Heart right ventricle (tissue), 16 donors: ENCODE measurements at regions not wholly inside any gene's neighbourhood (a gene's known extent, or its start where the extent isn't known, plus 50 kb on each side); places are given as distances from the start of the nearest gene placed in this dataset.

Source experiments
- ATAC-seq, 8 donors: fragments of 200-7000 bp; cut with Tn5 transposase; one replicate each; pipeline ENCODE4 v1.9.1; 2020; ENCODE audit warnings: mild to moderate bottlenecking in 8 of 8, moderate library complexity in 8 of 8, moderate number of reproducible peaks in 1 of 8
- DNase-seq, 2 donors: peaks; one replicate each; pipeline ENCODE4 v3.0.0-alpha.2; 2020
- H3K27ac ChIP-seq, 10 donors: fragments of 200-600 bp; sonication (generic) in 2 of 10; one replicate each; pipeline versions ENCODE4 v1.5.0 to v1.8.0; 2020 to 2022; ENCODE audit warnings: mild to moderate bottlenecking in 3 of 10
- H3K27me3 ChIP-seq, 7 donors: fragments of 200-600 bp; one replicate each; pipeline ENCODE4 v1.8.0; 2021 to 2022; ENCODE audit warnings: mild to moderate bottlenecking in 2 of 7
- H3K36me3 ChIP-seq, 9 donors: fragments of 200-600 bp; sonication (generic) in 1 of 9; one replicate each; pipeline versions ENCODE4 v1.5.0 to v1.8.0; 2020 to 2022; ENCODE audit warnings: mild to moderate bottlenecking in 2 of 9
- H3K4me1 ChIP-seq, 9 donors: fragments of 200-600 bp; sonication (generic) in 1 of 9; one replicate each; pipeline versions ENCODE4 v1.5.0 to v1.8.0; 2020 to 2022; ENCODE audit warnings: mild to moderate bottlenecking in 4 of 9
- H3K4me3 ChIP-seq, 10 donors: fragments of 200-600 bp; sonication (generic) in 2 of 10; one replicate each; pipeline versions ENCODE4 v1.5.0 to v1.8.0; 2020 to 2022; ENCODE audit warnings: mild to moderate bottlenecking in 7 of 10, moderate library complexity in 2 of 10
- H3K9me3 ChIP-seq, 11 donors: fragments of 200-600 bp in 10 of 11; sonication (generic) in 2 of 11; one replicate each; pipeline versions ENCODE4 v1.5.0 to v1.8.0; 2013 to 2022; ENCODE audit warnings: mild to moderate bottlenecking in 2 of 11, control low read depth in 1 of 11, moderate library complexity in 1 of 11
- CTCF ChIP-seq, 9 donors: fragments of 200-600 bp; sonication (generic) in 2 of 9; IDR thresholded peaks; one replicate each; pipeline versions ENCODE4 v1.5.0 to v1.8.0; 2021 to 2022; ENCODE audit warnings: antibody characterized with exemption in 9 of 9, mild to moderate bottlenecking in 5 of 9, moderate library complexity in 1 of 9
- WGBS, 2 donors: extraction: QIAGEN DNeasy Blood & Tissue Kit; methylation state at CpG; one replicate each; pipeline ENCODE4 v1.1.7; 2013; ENCODE audit warnings: inconsistent platforms in 1 of 2; 5-methylcytosine and 5-hydroxymethylcytosine counted together
- intact Hi-C, 10 donors: fragments of 100-400 bp; cut with DNase I; formaldehyde crosslinking; loops; one replicate each; pipeline versions ENCODE4 v1.11.1 to v1.14.2; 2022
- donor health status: Arrhythmogenic right ventricular cardiomyopathy.
- donor health status: ischemic (EF 13 %, LVEDD 7.1; RV severe dilation, severe dysfunction).
- donor health status: healthy with polysubstance abuse.
- donor health status: DM: no; HTN: yes; CAD: no.
- donor health status: DM: no; HTN: no; CAD: no.
- donor health status: ischemic (EF 25% LVEDD 6.9; RV normal size, moderate dysfunction).
- donor health status: ischemic (EF 25% LVEDD 5.7; RV mildly dilated, moderate dysfunction).
- donor health status: healthy.
- donor health status: DM: yes; HTN: yes; CAD: no.
- donor health status: Ischemic cardiomyopathy.
- donor health status: ischemic (EF 35%, LVEDD 5.7; RV mildly dilated, moderate dysfunction).
- donor health status: nonischemic (EF 11% LVEDD 7.7; RV severe dilation, severe dysfunction).
- donor health status: DM: yes; HTN: yes; CAD: no.
- donor health status: PGD.
- donor health status: ischemic (EF 29% LVEDD 5.4; RV normal size, mild dysfunction).
- donor health status: nonischemic (EF 23%, LVEDD 6.1; RV moderate dilation, normal function).

GRCh38 chr18:29176681-29177080, 999.8 kb upstream of the CDH2 start:
- no peaks in the 10 kb centered on the region for H3K27me3 ChIP-seq
- no peak for TF ChIP-seq CTCF (IDR thresholded peaks at IDR 0.05)
- no peaks in the 10 kb centered on the region for H3K9me3 ChIP-seq
- 86 to 93% methylated on average over 1 of the region's 1 CpG for WGBS, 2 donors
- no peaks in the 10 kb centered on the region for H3K36me3 ChIP-seq
- H3K27ac ChIP-seq: no peak overlapping the region
- peaks cover 0 to 6% (median 0%) of the 10 kb centered on the region in 9 donors for H3K4me1 ChIP-seq
- no peak for ATAC-seq
- no peak for DNase-seq
- no peak overlapping the region for H3K4me3 ChIP-seq
- intact Hi-C loops: no loop called here

- 55 to 60% methylated on average over 3 of the region's 3 CpGs for WGBS, 2 donors
- no peak overlapping the region for H3K4me3 ChIP-seq
- H3K4me1 ChIP-seq: no peaks in the 10 kb centered on the region
- no peaks in the 10 kb centered on the region for H3K36me3 ChIP-seq
- no peak for DNase-seq
- no peak for ATAC-seq
- no peak for TF ChIP-seq CTCF (IDR thresholded peaks at IDR 0.05)
- no peaks in the 10 kb centered on the region for H3K9me3 ChIP-seq
- no peak overlapping the region for H3K27ac ChIP-seq
- no peaks in the 10 kb centered on the region for H3K27me3 ChIP-seq
- intact Hi-C loops: no loop called here
These were observed 998.0 kb upstream of the CDH2 start for GRCh38 chr18:29174891-29175290.

- WGBS, 2 donors: 51 to 54% methylated on average over 1 of the region's 1 CpG
- Histone ChIP-seq H3K4me1 (no peaks in the 10 kb centered on the region), H3K36me3 (no peaks in the 10 kb centered on the region), H3K9me3 (peaks cover 0 to 4% (median 0%) of the 10 kb centered on the region in 11 donors), H3K27me3 (no peaks in the 10 kb centered on the region), H3K4me3 (no peak overlapping the region), H3K27ac (no peak overlapping the region)
- ATAC-seq: no peak
- no peak for DNase-seq
- no peak for TF ChIP-seq CTCF (IDR thresholded peaks at IDR 0.05)
- intact Hi-C loops: no loop called here
These were observed 995.8 kb upstream of the CDH2 start for GRCh38 chr18:29172756-29173067.

GRCh38 chr18:29171892-29172755, 995.2 kb upstream of the CDH2 start:
- intact Hi-C loops: no loop called here
- no peak for ATAC-seq
- H3K27me3 ChIP-seq: no peaks in the 10 kb centered on the region
- no peaks in the 10 kb centered on the region for H3K4me1 ChIP-seq
- peaks cover 0 to 4% (median 0%) of the 10 kb centered on the region in 11 donors for H3K9me3 ChIP-seq
- TF ChIP-seq CTCF (IDR thresholded peaks at IDR 0.05): no peak
- DNase-seq: no peak
- no peaks in the 10 kb centered on the region for H3K36me3 ChIP-seq
- no peak overlapping the region for H3K4me3 ChIP-seq
- no peak overlapping the region for H3K27ac ChIP-seq
- WGBS, 2 donors: 66 to 72% methylated on average over 5 of the region's 5 CpGs
